ENCODE measurements at regions not wholly inside any gene's neighbourhood (a gene's known extent, or its start where the extent isn't known, plus 50 kb on each side); places are given as distances from the start of the nearest gene placed in this dataset.
"Not testable (repeated sequence)": the region's sequence is repeated elsewhere in the genome, so short reads cannot be mapped to it uniquely, and the experiment has no call there.

- Histone ChIP-seq H4K20me1 (ENCODE audit: insufficient read depth) (no peaks in the 10 kb centered on the region), H2AFZ (ENCODE audit: low read depth, low read length) (no peak overlapping the region), H3K27me3 (ENCODE audit: insufficient read depth, low read depth, low read length) (no peaks in the 10 kb centered on the region), H3F3A (ENCODE audit: insufficient read depth, low read length, poor library complexity, severe bottlenecking) (no peaks in the 10 kb centered on the region), H3K9me3 (ENCODE audit: low read length) (no peaks in the 10 kb centered on the region), H3K79me2 (replicated peaks; ENCODE audit: insufficient read depth, low read length) (no peaks in the 10 kb centered on the region), H3K27ac (ENCODE audit: low read length) (no peak overlapping the region), H3K4me2 (ENCODE audit: low read length) (no peak overlapping the region), H3K36me3 (ENCODE audit: insufficient read depth, low read length) (no peaks in the 10 kb centered on the region), H3K4me3 (ENCODE audit: low read length) (no peak overlapping the region), H3K9me2 (ENCODE audit: insufficient read depth, low read length) (no peaks in the 10 kb centered on the region), H3K9ac (ENCODE audit: low read length) (no peak overlapping the region)
- TF ChIP-seq EZH2 (IDR thresholded peaks at IDR 0.05; ENCODE audit: borderline replicate concordance, insufficient read depth, low read length, poor library complexity, severe bottlenecking) (no peak), CTCF (IDR thresholded peaks at IDR 0.05; ENCODE audit: poor library complexity, severe bottlenecking) (no peak), EP300 (conservative IDR thresholded peaks at IDR 0.05; ENCODE audit: poor library complexity, severe bottlenecking) (no peak), SMC3 (conservative IDR thresholded peaks at IDR 0.05; ENCODE audit: poor library complexity) (no peak), POLR2AphosphoS5 (IDR thresholded peaks at IDR 0.05) (no peak), RAD21 (conservative IDR thresholded peaks at IDR 0.05) (no peak), MXI1 (conservative IDR thresholded peaks at IDR 0.05; ENCODE audit: poor library complexity, severe bottlenecking) (no peak), REST (IDR thresholded peaks at IDR 0.05; ENCODE audit: borderline replicate concordance) (no peak), TAF1 (IDR thresholded peaks at IDR 0.05; ENCODE audit: low read depth) (no peak)
Observed at GRCh38 chr14:81619816-81620215, 86.2 kb upstream of the SEL1L start.

GRCh38 chr14:81623771-81624396, 90.2 kb upstream of the SEL1L start:
- not testable (repeated sequence) for H3K79me2 ChIP-seq (replicated peaks; ENCODE audit: insufficient read depth, low read length); H3K9ac ChIP-seq (ENCODE audit: low read length); H3K4me2 ChIP-seq (ENCODE audit: low read length); H3K27me3 ChIP-seq (ENCODE audit: insufficient read depth, low read depth, low read length); H3K9me3 ChIP-seq (ENCODE audit: low read length); H3K4me3 ChIP-seq (ENCODE audit: low read length); H3K36me3 ChIP-seq (ENCODE audit: insufficient read depth, low read length); H3K27ac ChIP-seq (ENCODE audit: low read length); H3F3A ChIP-seq (ENCODE audit: insufficient read depth, low read length, poor library complexity, severe bottlenecking); H4K20me1 ChIP-seq (ENCODE audit: insufficient read depth); H3K9me2 ChIP-seq (ENCODE audit: insufficient read depth, low read length); H2AFZ ChIP-seq (ENCODE audit: low read depth, low read length)

GRCh38 chr14:81625343-81625742, 91.7 kb upstream of the SEL1L start:
- Histone ChIP-seq H3K4me2 (ENCODE audit: low read length) (no peak overlapping the region), H3K27me3 (ENCODE audit: insufficient read depth, low read depth, low read length) (no peaks in the 10 kb centered on the region), H4K20me1 (ENCODE audit: insufficient read depth) (no peaks in the 10 kb centered on the region), H3K9me3 (ENCODE audit: low read length) (no peaks in the 10 kb centered on the region), H3K79me2 (replicated peaks; ENCODE audit: insufficient read depth, low read length) (no peaks in the 10 kb centered on the region), H3K36me3 (ENCODE audit: insufficient read depth, low read length) (no peaks in the 10 kb centered on the region), H3K4me3 (ENCODE audit: low read length) (no peak overlapping the region), H3F3A (ENCODE audit: insufficient read depth, low read length, poor library complexity, severe bottlenecking) (no peaks in the 10 kb centered on the region), H3K27ac (ENCODE audit: low read length) (no peak overlapping the region), H3K9me2 (ENCODE audit: insufficient read depth, low read length) (no peaks in the 10 kb centered on the region), H2AFZ (ENCODE audit: low read depth, low read length) (no peak overlapping the region), H3K9ac (ENCODE audit: low read length) (no peak overlapping the region)
- peak; percentile 81 for TF ChIP-seq SMC3 (conservative IDR thresholded peaks at IDR 0.05; ENCODE audit: poor library complexity)
- peak; percentile 88 for TF ChIP-seq RAD21 (conservative IDR thresholded peaks at IDR 0.05)
- peak; percentile 83 for TF ChIP-seq CTCF (IDR thresholded peaks at IDR 0.05; ENCODE audit: poor library complexity, severe bottlenecking)
- no peak for TF ChIP-seq MXI1 (conservative IDR thresholded peaks at IDR 0.05; ENCODE audit: poor library complexity, severe bottlenecking)
